K562 (cell line): ENCODE measurements at regions not wholly inside any gene's neighbourhood (a gene's known extent, or its start where the extent isn't known, plus 50 kb on each side); places are given as distances from the start of the nearest gene placed in this dataset.

Experiments
- ASH1L ChIP-seq: fragments of 450-650 bp; IDR thresholded peaks from 2 replicates; pipeline ENCODE4 v1.6.1; 2018; ENCODE audit warnings: borderline replicate concordance, mild to moderate bottlenecking, low read depth; ENCODE audit not compliant: partially characterized antibody
- CTCFL ChIP-seq: IDR thresholded peaks from 2 replicates; pipeline ENCODE4 v1.6.1; 2011; ENCODE audit warnings: borderline replicate concordance, low read depth, mild to moderate bottlenecking, moderate library complexity, low read length; ENCODE audit not compliant: insufficient read depth, poor library complexity, severe bottlenecking
- EWSR1 ChIP-seq: fragments of 450-650 bp; IDR thresholded peaks from 2 replicates; pipeline ENCODE4 v1.6.1; 2018; ENCODE audit warnings: borderline replicate concordance, mild to moderate bottlenecking, low read depth, moderate library complexity; ENCODE audit not compliant: partially characterized antibody
- GMEB1 ChIP-seq: fragments of 250-450 bp; sonication (Bioruptor Pico); IDR thresholded peaks from 2 replicates; pipeline ENCODE4 v1.4.0; 2020; ENCODE audit warnings: mild to moderate bottlenecking
- KLF1 ChIP-seq: fragments of 450-650 bp; IDR thresholded peaks from 2 replicates; pipeline ENCODE4 v1.6.1; 2016; ENCODE audit warnings: missing genetic modification characterization, missing compliant biosample characterization
- MIER1 ChIP-seq: fragments of 450-650 bp; IDR thresholded peaks from 2 replicates; pipeline ENCODE4 v1.6.1; 2016; ENCODE audit warnings: antibody characterized with exemption, mild to moderate bottlenecking, low read depth
- PRDM10 ChIP-seq: fragments of 450-650 bp; IDR thresholded peaks from 2 replicates; pipeline ENCODE4 v1.6.1; 2018; ENCODE audit not compliant: partially characterized antibody
- SAP30 ChIP-seq: fragments of 200-600 bp; sonication (generic); IDR thresholded peaks from 2 replicates; pipeline ENCODE4 v1.6.1; 2012; ENCODE audit warnings: borderline replicate concordance, low read depth, mild to moderate bottlenecking, moderate library complexity, low read length, control low read depth, inconsistent platforms; ENCODE audit not compliant: insufficient read depth, poor library complexity, severe bottlenecking
- STAG1 ChIP-seq: sonication (generic); formaldehyde crosslinking; IDR thresholded peaks from 2 replicates; pipeline ENCODE4 v1.5.0; 2020; ENCODE audit warnings: missing genetic modification reagents, borderline replicate concordance
- TEAD2 ChIP-seq: fragments of 450-650 bp; IDR thresholded peaks from 2 replicates; pipeline ENCODE4 v1.6.1; 2016; ENCODE audit warnings: missing genetic modification characterization, control low read depth, missing compliant biosample characterization
- TFE3 ChIP-seq: fragments of 450-650 bp; formaldehyde crosslinking; IDR thresholded peaks from 2 replicates; pipeline ENCODE4 v1.4.0; 2020; ENCODE audit warnings: mild to moderate bottlenecking, mixed read lengths
- ZHX1 ChIP-seq: fragments of 150-350 bp; conservative IDR thresholded peaks from 2 replicates; pipeline ENCODE4 v1.6.1; 2014; ENCODE audit warnings: low read length
- ZNF512 ChIP-seq: IDR thresholded peaks from 2 replicates; pipeline ENCODE4 v1.6.1; 2016; ENCODE audit warnings: missing genetic modification characterization, missing compliant biosample characterization

GRCh38 chr2:126994340-126994777, 95.7 kb downstream of the TEX51 start (continued):
- no peak for TF ChIP-seq GMEB1
- TF ChIP-seq ASH1L: no peak
- no peak for TF ChIP-seq KLF1
- TF ChIP-seq EWSR1: no peak
- no peak for TF ChIP-seq ZHX1
- TF ChIP-seq CTCFL: no peak
- no peak for TF ChIP-seq STAG1 (CRISPR knock-in tag)
- no peak for TF ChIP-seq TEAD2 (tag)
- TF ChIP-seq SAP30: no peak
- no peak for TF ChIP-seq ZNF512
- TF ChIP-seq PRDM10: no peak
- no peak for TF ChIP-seq MIER1
- TF ChIP-seq TFE3 (CRISPR knock-in tag): no peak
